Stimulated activated naive CD4-positive, alpha-beta T cell treated with Interleukin-2 at 50 U/mL for 16 hours (primary cell): ENCODE measurements at regions not wholly inside any gene's neighbourhood (a gene's known extent, or its start where the extent isn't known, plus 50 kb on each side); places are given as distances from the start of the nearest gene placed in this dataset.

Source experiments
- DNase-seq: peaks from one replicate; lab custom pipeline; 2025; lab: John Stamatoyannopoulos, UW

DNA sequence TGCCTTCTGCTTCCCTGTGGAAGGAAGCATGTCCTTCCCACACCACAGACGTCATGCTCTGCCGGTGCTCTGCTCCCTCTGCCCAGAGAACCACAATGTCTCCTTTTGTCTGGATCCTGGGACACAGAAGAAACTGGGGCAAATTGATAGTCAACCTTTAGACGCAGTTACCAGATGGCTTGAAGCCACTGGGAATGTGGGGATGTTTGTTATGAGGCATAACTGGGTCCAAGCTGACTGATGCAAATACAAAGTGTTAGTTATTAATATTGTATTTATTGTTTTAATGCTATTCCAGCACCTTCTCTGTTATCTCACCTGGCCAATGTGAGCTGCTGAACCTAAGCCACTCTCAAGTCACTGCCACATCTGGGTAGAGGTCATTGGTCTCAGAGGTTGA lies 322.2 kb downstream of the SHANK2 start:
- no peak for DNase-seq

DNA sequence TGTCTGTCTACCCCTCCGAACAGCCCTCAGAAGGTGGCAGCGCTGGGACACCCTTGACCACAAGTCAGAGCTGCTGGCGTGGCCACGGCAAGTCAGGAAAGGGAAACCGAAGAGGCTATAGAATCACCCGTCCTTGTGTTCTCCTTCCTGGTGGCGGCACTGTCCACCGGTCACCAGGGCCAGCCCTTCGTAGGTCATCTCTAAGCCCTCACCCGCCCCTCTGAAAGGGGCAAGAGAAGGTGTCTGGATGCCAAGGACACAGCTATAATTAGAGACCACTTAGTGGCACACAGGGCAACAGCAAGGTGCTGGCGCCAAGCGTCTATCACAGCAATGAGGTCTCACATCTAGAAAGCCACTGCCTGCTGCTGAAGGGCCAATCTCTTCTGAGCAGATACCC lies 320.9 kb downstream of the SHANK2 start:
- DNase-seq: no peak

DNA sequence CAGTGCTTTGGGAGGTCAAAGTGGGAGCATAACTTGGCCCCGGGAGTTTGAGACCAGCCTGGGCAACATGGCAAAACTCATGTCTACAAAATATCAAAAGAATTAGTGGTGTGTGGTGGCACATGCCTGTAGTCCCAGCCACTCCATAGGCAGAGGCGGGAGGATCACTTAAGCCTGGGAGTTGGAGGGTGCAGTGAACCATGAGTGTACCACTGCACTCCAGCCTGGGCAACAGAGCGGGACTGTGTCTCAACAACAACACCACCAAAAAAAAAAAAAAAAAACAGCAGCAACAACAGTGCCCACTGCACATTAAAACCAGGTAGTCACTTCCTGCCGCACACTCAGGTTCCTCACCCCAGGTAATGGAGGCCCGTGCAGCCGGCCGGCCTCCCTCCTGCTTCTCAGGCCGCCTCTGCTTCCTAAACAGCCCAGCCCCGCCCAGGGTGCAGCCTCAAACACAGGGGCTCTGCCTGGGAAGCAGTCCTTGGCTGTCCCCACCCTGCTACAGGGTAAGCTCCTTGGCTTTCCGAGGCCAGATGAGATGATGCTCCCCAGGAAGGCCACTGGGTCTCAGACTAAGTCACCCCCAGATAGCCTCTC lies 318.3 kb downstream of the SHANK2 start:
- no peak for DNase-seq

DNA sequence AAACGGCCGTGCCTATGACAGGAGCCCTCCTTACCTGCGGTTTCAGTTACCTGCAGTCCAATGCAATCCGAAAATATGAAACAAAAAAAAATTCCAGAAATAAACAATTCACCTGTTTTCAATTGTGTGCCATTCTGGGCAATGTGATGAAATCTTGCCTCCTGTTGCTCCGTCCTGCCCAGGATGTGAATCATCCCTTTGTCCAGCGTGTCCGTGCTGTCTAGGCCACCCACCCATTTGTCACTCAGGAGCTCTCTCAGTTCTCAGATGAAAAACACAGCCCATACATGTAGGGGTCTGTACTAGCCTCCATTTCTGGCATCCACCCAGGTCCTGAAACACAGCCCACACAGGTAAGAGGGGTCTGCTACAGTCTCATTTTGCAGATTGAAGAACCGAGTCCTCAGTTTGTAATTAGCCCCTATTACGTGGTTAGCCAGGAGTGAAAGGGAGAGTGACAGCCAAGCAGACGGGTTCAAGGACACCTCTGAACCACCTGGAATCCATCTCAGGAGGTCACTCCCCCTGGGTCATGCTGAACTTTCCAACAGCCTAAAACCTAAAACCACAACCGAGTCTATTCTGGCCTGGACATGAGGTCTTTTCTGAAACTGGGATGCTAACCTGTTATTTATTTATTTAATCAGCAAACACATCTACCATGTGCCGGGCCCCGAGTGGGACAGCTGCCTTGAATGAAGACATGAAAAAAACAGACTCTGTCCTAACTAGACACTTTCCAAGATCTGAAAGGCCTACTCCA lies 317.2 kb downstream of the SHANK2 start:
- no peak for DNase-seq

DNA sequence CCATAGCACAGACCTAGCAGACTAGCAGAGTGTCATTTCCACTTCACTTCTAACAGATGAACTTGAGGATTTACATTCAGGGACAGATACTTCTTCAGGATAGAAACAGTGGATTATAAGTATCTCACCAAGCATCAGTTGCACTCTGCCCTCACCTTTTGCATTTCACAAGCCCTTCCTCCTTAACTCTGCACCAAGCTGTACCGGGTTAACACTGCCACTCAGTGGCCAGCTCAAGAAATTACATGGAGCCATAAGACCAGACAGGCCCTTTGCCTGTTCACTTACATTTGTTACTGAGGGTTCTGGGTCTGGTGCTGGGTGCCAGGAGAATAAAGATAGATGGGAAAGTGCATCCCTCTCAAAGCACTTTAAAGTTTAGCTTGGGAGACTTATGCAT lies 309.8 kb downstream of the SHANK2 start:
- no peak for DNase-seq

DNA sequence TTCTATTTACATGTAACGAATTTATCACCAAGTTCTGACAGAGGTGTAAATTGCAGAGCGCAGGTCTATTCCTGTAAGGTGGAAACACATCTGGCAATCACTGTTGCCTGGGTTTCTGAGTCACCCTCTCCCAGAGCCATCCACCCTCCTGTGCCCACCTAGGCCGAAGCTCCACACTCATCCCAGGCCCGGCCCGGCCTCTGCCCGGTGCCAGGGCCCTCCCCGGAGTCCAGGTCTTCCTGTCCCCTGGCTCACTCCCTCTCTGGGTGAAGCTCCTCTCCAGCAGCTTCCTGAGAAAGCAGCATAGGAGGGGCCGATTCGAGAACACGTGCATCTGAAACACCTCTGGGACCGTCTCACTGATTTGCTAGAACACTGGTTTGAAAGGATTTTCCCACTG lies 308.2 kb downstream of the SHANK2 start:
- no peak for DNase-seq

DNA sequence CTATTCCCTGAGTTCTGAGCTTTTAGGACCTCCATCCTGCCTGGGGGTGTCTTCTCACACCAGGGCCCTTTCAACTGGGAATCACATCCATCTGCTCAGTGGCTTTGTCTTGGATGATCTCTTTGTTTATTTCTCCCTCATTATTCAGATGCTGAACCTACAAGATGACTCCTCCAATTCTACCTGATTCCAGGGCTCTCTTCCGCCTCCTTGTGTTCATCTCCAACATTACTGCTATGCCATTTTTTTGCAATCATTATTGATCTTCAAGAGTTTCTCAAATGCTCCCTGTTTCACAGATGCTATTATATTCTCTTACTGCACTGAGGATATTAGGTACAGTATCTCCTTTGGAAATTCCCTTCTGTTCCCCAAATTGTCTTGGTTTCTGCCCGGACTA lies 307.7 kb downstream of the SHANK2 start:
- DNase-seq: no peak

DNA sequence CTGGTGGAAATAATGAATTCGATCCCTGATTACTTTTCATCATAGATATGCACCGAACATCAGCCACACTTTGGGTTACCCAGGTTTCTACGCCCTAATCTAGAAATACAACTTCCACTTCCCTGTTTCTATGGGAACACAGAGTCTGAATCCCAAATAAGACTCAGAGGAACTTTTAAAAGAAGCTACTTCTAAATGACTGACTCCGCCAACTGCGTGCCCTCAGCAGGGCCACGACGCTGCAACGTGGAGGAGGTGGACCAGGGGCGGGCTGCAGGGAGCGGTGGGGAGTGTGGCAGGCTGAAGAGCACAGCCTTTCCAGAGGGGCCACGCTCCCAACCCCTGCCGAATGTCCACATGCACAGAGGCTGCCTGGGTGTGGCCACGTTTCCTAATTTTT lies 304.0 kb downstream of the SHANK2 start:
- no peak for DNase-seq

DNA sequence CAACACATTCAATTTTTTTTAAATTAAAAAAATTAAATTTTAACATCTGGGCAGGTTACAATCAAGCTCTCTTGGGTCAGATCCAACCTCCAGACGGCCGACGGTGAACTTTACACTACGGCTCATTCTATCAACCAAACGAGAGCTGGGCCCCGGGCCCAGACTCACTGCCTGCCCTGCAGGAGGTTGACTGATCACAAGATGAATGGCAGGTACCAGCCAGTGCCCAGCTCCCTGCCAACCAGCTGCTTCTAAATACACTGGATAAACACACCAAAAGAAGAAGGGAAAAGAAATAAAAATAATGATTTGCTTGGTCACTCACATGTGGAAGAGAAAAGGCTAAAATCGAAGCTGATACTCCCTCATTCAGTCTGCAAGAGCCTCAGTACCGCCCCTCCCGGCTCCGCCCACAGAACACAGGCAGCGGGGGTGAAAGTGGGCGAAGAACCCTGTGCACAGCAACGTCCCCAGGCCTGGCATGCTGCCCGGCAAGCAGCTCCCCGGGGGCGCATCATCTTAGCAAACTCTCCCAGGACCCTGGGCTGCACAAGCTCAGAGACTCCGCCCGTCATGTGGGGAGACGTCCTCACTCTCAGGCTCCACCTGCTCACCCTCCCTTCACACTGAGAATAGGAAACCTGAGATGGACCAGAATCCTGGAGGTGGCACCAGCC lies 303.4 kb downstream of the SHANK2 start:
- DNase-seq: no peak

DNA sequence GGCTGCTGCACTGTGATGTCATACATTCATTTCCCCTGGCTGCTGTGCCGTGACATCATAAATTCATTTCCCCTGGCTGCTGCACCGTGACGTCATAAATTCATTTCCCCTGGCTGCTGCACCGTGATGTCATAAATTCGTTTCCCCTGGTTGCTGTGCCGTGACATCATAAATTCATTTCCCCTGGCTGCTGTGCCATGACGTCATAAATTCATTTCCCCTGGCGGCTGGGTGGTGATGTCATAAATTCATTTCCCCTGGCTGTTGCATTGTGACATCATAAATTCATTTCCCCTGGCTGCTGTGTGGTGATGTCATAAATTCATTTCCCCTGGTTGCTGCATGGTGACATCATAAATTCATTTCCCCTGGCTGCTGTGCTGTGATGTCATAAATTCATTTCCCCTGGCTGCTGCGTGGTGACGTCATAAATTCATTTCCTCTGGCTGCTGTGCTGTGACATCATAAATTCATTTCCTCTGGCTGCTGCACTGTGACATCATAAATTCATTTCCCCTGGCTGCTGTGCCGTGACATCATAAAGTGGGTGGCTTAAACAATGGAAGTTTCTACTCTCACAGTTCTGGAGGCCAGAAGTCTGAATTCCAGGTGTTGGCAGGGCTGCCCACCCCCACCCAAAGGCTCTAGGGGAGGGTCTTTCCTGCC lies 301.1 kb downstream of the SHANK2 start:
- DNase-seq: no peak

DNA sequence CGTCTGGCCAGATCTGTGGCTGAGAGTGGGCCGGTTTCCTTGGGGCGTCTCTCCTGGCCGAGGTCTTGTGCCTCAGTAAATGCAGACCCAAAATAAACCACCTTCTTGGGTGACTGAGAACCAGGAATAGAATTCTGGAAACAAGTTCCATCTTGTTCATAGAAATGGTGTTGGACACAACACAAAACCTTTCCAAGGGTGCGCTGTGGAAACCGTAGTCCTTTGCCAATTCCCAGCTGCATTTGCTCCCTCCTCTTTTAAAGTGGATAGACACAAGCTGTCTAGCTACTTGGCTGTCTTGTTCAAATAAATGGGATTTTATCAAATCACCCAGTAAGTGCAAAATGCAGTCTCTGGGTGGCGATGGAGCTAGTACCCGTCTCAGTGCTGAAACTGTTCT lies 300.2 kb downstream of the SHANK2 start:
- DNase-seq: no peak

DNA sequence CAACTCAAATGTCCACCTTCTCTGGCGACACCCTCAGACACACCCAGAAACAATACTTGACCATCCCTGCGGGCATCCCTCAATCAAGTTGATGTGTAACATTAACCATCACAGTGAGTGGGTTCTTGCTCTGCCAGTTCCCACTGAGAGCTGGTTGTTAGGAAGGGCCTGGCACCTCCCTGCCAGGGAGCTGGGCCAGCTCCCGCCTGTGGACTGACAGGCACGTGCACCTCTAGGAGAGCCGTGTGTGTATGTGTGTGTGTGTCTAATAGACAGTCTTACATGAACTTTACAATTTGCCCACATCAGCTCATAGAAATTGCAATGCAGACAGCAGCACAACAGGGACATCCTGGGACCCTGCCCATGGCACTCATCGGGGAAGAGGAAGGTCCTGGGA lies 298.7 kb downstream of the SHANK2 start:
- DNase-seq: no peak

DNA sequence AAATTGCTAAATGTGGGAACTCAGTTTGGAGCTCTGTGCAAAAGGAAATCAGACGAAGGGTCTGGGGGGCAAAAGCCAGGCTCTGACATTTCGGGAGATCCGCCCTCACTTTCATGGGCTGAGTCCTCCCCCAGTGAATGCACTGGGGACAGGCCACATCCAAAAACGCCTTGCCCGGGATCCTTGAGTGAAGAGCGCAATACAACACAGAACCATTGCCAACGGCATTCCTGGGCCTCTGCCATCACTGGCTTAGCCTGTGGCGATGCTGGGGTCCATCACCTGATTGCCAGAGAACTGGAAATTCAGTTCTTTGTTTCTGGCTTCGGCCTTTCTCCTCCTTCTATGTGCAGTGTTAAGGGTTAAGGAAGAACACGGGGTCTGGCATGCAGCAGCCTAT lies 297.9 kb downstream of the SHANK2 start:
- DNase-seq: no peak
